ENCODE measurements at regions not wholly inside any gene's neighbourhood (a gene's known extent, or its start where the extent isn't known, plus 50 kb on each side); places are given as distances from the start of the nearest gene placed in this dataset.

DNA sequence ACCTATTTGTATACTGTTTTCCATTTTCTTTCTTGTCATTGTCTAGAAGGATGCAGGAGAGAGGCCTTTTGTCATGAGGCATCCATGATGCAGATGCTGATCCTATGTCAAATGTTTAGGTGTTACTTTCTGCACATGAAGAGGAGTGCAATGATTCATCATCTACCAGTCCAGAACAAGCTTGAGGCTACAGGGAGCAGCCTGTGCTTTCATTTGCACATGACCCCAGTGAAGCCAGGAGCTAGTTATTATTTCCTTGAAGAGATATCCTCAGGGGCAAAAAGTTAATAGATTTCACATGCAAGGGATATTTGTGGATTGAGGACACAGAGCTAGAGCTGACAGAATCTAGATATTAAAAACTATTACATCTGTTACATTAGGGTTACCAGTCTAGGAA lies 204.4 kb upstream of the TGFBR2 start:
- Histone ChIP-seq H3K27me3 (ENCODE audit: control insufficient read depth, insufficient read depth, low read length) (no peaks in the 10 kb centered on the region), H2AFZ (ENCODE audit: low read length) (no peak overlapping the region), H3K4me1 (ENCODE audit: control insufficient read depth, extremely low read depth, insufficient read depth, low read length) (peaks cover 4% of the 10 kb centered on the region), H3K9ac (ENCODE audit: insufficient read depth, low read length) (no peak overlapping the region), H3K4me3 (replicated peaks in 1 of 4; ENCODE audit: control extremely low read depth in 1 of 4, insufficient read depth in 1 of 4, low read depth in 3 of 4, low read length in 4 of 4) (no peak overlapping the region), H3K9me3 (ENCODE audit: control insufficient read depth, insufficient read depth, low read depth, low read length) (no peaks in the 10 kb centered on the region), H3K36me3 (ENCODE audit: control insufficient read depth, insufficient read depth, low read length) (no peaks in the 10 kb centered on the region), H4K20me1 (ENCODE audit: control insufficient read depth, extremely low read depth, insufficient read depth, low read length) (no peaks in the 10 kb centered on the region), H3K79me2 (ENCODE audit: control insufficient read depth, insufficient read depth, low read length) (no peaks in the 10 kb centered on the region), H3K27ac (ENCODE audit: insufficient read depth, low read length) (no peak overlapping the region), H3K4me2 (ENCODE audit: extremely low read depth, insufficient read depth, low read length) (no peak overlapping the region)
- TF ChIP-seq, protein P1, sequence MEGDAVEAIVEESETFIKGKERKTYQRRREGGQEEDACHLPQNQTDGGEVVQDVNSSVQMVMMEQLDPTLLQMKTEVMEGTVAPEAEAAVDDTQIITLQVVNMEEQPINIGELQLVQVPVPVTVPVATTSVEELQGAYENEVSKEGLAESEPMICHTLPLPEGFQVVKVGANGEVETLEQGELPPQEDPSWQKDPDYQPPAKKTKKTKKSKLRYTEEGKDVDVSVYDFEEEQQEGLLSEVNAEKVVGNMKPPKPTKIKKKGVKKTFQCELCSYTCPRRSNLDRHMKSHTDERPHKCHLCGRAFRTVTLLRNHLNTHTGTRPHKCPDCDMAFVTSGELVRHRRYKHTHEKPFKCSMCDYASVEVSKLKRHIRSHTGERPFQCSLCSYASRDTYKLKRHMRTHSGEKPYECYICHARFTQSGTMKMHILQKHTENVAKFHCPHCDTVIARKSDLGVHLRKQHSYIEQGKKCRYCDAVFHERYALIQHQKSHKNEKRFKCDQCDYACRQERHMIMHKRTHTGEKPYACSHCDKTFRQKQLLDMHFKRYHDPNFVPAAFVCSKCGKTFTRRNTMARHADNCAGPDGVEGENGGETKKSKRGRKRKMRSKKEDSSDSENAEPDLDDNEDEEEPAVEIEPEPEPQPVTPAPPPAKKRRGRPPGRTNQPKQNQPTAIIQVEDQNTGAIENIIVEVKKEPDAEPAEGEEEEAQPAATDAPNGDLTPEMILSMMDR (conservative IDR thresholded peaks at IDR 0.05 in 1 of 2, IDR thresholded peaks at IDR 0.05 in 1 of 2; ENCODE audit: low read depth in 1 of 2, low read length in 2 of 2), result no peak
- no peak for TF ChIP-seq EZH2 (IDR thresholded peaks at IDR 0.05; ENCODE audit: low read length, missing control alignments)
- DNase-seq (ENCODE audit: low read depth in 2 of 2), result peak in 1 of 2 donors; percentile 32

DNA sequence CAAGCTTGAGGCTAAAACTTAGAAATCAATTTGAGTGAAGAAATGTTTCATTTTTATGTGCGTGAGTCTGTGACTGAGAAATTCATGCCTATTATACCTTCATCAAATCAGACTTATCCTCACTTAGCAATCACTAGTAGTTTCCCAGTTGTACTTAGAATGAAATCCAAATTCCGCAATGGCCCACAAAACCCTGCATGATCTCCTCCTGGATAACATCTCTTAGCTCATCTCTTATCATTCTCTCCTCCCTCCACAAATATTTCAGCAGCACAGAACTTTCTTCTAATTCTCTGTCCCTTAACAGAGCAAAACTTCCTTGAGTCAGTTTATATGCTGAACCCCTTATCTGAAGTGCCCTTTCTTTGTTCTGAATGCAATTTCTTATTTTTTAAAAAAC lies 198.8 kb upstream of the TGFBR2 start:
- H3K27ac ChIP-seq (ENCODE audit: insufficient read depth, low read length), result no peak overlapping the region
- no peak overlapping the region for H3K9ac ChIP-seq (ENCODE audit: insufficient read depth, low read length)
- no peaks in the 10 kb centered on the region for H3K27me3 ChIP-seq (ENCODE audit: control insufficient read depth, insufficient read depth, low read length)
- H4K20me1 ChIP-seq (ENCODE audit: control insufficient read depth, extremely low read depth, insufficient read depth, low read length), result no peaks in the 10 kb centered on the region
- no peak for TF ChIP-seq EZH2 (IDR thresholded peaks at IDR 0.05; ENCODE audit: low read length, missing control alignments)
- TF ChIP-seq, protein P1 (conservative IDR thresholded peaks at IDR 0.05 in 1 of 2, IDR thresholded peaks at IDR 0.05 in 1 of 2; ENCODE audit: low read depth in 1 of 2, low read length in 2 of 2), result no peak
- H3K9me3 ChIP-seq (ENCODE audit: control insufficient read depth, insufficient read depth, low read depth, low read length), result no peaks in the 10 kb centered on the region
- H3K36me3 ChIP-seq (ENCODE audit: control insufficient read depth, insufficient read depth, low read length), result no peaks in the 10 kb centered on the region
- no peak overlapping the region for H2AFZ ChIP-seq (ENCODE audit: low read length)
- DNase-seq (ENCODE audit: low read depth in 2 of 2), result no peak
- no peaks in the 10 kb centered on the region for H3K79me2 ChIP-seq (ENCODE audit: control insufficient read depth, insufficient read depth, low read length)
- H3K4me1 ChIP-seq (ENCODE audit: control insufficient read depth, extremely low read depth, insufficient read depth, low read length), result no peaks in the 10 kb centered on the region
- H3K4me3 ChIP-seq (replicated peaks in 1 of 4; ENCODE audit: control extremely low read depth in 1 of 4, insufficient read depth in 1 of 4, low read depth in 3 of 4, low read length in 4 of 4), result no peak overlapping the region
- H3K4me2 ChIP-seq (ENCODE audit: extremely low read depth, insufficient read depth, low read length), result no peak overlapping the region

DNA sequence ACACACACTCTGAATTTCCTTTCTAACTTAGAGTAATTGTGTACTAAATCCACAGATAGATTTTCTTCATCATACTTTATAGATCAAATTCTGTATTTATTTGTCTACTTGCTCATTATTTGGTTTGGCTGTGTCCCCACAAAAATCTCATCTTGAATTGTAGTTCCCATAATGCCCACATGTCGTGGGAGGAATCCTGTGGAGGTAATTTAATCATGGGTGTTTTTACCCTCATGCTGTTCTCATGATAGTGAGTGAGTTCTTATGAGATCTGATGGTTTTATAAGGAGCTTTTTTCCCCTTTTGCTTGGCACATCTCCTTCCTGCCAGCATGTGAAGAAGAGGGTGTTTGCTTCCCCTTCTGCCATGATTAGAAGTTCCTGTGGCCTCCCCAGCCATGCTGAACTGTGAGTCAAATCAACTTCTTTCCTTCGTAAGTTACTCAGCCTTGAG lies 198.3 kb upstream of the TGFBR2 start:
- peak overlapping the region; percentile 3 for H2AFZ ChIP-seq (ENCODE audit: low read length)
- TF ChIP-seq, protein P1 (conservative IDR thresholded peaks at IDR 0.05 in 1 of 2, IDR thresholded peaks at IDR 0.05 in 1 of 2; ENCODE audit: low read depth in 1 of 2, low read length in 2 of 2), result no peak
- H3K27me3 ChIP-seq (ENCODE audit: control insufficient read depth, insufficient read depth, low read length), result no peaks in the 10 kb centered on the region
- DNase-seq (ENCODE audit: low read depth in 2 of 2), result peak; percentile 47 to 69
- H3K9me3 ChIP-seq (ENCODE audit: control insufficient read depth, insufficient read depth, low read depth, low read length), result no peaks in the 10 kb centered on the region
- no peak overlapping the region for H3K27ac ChIP-seq (ENCODE audit: insufficient read depth, low read length)
- no peaks in the 10 kb centered on the region for H3K4me1 ChIP-seq (ENCODE audit: control insufficient read depth, extremely low read depth, insufficient read depth, low read length)
- H3K4me3 ChIP-seq (replicated peaks in 1 of 4; ENCODE audit: control extremely low read depth in 1 of 4, insufficient read depth in 1 of 4, low read depth in 3 of 4, low read length in 4 of 4), result no peak overlapping the region
- H3K4me2 ChIP-seq (ENCODE audit: extremely low read depth, insufficient read depth, low read length), result no peak overlapping the region
- no peaks in the 10 kb centered on the region for H4K20me1 ChIP-seq (ENCODE audit: control insufficient read depth, extremely low read depth, insufficient read depth, low read length)
- no peaks in the 10 kb centered on the region for H3K79me2 ChIP-seq (ENCODE audit: control insufficient read depth, insufficient read depth, low read length)
- H3K36me3 ChIP-seq (ENCODE audit: control insufficient read depth, insufficient read depth, low read length), result no peaks in the 10 kb centered on the region
- H3K9ac ChIP-seq (ENCODE audit: insufficient read depth, low read length), result no peak overlapping the region

Measured in fibroblast of lung (primary cell).